A673 (cell line): ENCODE measurements at regions not wholly inside any gene's neighbourhood (a gene's known extent, or its start where the extent isn't known, plus 50 kb on each side); places are given as distances from the start of the nearest gene placed in this dataset.

Experiments used
- EZH2 ChIP-seq: fragments of 200-600 bp; sonication (generic); IDR thresholded peaks from 2 replicates; pipeline ENCODE4 v1.6.1; 2017; ENCODE audit warnings: borderline replicate concordance, low read depth, mild to moderate bottlenecking, mixed read lengths, antibody characterized with exemption, low read length; ENCODE audit not compliant: poor library complexity, severe bottlenecking
- TF ChIP-seq, protein P1 (sequence below): fragments of 300-800, 200-600 bp; sonication (generic); conservative IDR thresholded peaks from 2 replicates; pipeline ENCODE4 v1.5.1; 2017; ENCODE audit warnings: low read depth, mild to moderate bottlenecking, antibody characterized with exemption, low read length, moderate library complexity, mixed read lengths

DNA sequence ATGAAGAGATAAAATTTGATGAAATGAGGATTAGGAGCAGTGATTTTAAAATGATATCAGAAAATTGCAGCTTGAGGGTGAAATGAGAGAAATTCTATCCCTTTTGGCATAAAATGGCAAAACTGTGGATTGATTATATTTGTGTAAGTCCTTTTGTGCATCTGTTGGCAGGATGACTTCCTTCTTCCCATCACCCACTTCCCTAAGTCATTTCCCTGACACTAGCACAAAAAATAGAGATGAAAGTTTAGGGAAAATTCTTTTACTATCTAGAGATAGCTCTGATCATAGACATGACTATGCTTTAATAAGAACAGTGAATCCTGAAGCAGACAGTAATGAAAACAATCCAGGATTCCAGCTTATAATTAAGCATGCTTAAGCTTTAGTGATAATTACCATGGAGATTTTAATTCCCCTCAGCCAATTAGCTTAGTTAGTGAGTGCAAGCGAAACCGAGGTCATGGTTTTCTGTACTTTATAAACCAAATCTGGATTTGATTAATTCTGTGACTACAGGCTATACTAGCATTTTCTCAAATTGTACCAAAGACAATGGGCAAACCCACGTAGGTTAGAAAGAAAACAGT lies 163.6 kb upstream of the TARS1 start:
- TF ChIP-seq EZH2 = no peak
- TF ChIP-seq, protein P1, sequence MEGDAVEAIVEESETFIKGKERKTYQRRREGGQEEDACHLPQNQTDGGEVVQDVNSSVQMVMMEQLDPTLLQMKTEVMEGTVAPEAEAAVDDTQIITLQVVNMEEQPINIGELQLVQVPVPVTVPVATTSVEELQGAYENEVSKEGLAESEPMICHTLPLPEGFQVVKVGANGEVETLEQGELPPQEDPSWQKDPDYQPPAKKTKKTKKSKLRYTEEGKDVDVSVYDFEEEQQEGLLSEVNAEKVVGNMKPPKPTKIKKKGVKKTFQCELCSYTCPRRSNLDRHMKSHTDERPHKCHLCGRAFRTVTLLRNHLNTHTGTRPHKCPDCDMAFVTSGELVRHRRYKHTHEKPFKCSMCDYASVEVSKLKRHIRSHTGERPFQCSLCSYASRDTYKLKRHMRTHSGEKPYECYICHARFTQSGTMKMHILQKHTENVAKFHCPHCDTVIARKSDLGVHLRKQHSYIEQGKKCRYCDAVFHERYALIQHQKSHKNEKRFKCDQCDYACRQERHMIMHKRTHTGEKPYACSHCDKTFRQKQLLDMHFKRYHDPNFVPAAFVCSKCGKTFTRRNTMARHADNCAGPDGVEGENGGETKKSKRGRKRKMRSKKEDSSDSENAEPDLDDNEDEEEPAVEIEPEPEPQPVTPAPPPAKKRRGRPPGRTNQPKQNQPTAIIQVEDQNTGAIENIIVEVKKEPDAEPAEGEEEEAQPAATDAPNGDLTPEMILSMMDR = no peak
